GM12878 (cell line): ENCODE measurements at regions not wholly inside any gene's neighbourhood (a gene's known extent, or its start where the extent isn't known, plus 50 kb on each side); places are given as distances from the start of the nearest gene placed in this dataset.

ENCODE experiments used
- ATAC-seq: fragments of 200-7000 bp; cut with Tn5 transposase; 3 replicates; pipeline ENCODE4 v1.9.1; 2020; ENCODE audit warnings: mild to moderate bottlenecking, moderate library complexity
- BruUV-seq: library from RNA; stranded (reverse); fragments of 400-500 nt; replicated peaks from 2 replicates; lab custom pipeline; 2021; lab: Mats Ljungman, UMichigan
- CTCF ChIA-PET: fragments of 300-600 bp; sonication (Branson Sonifier 250); formaldehyde crosslinking; extraction: SDS; loops from one replicate; lab custom pipeline; 2021; ENCODE audit warnings: inconsistent platforms; lab: Yijun Ruan, JAX
- POLR2A ChIA-PET: fragments of 350-600 bp; formaldehyde crosslinking; extraction: SDS; loops from one replicate; lab custom pipeline; 2021; ENCODE audit warnings: inconsistent platforms; lab: Charles Lee
- RAD21 ChIA-PET: fragments of 300-600 bp; sonication (Branson Sonifier 250); formaldehyde crosslinking; loops from one replicate; lab custom pipeline; 2023; ENCODE audit warnings: antibody characterized with exemption; ENCODE audit not compliant: unreplicated experiment; lab: Charles Lee
- SMC1A ChIA-PET: fragments of 300-600 bp; sonication (Branson Sonifier 250); formaldehyde crosslinking; loops from one replicate; lab custom pipeline; 2023; ENCODE audit not compliant: unreplicated experiment, uncharacterized antibody; lab: Charles Lee
- DNase-seq: peaks from one replicate; pipeline ENCODE4 v3.0.0-alpha.2; 2011; ENCODE audit warnings: low read depth, low spot score
- FAIRE-seq: peaks from 3 replicates; lab custom pipeline; 2011; peaks lifted over from hg19 to GRCh38; lab: Jason Lieb, UNC
- H2AFZ ChIP-seq: 2 replicates; pipeline ENCODE4 v1.6.0; 2011; ENCODE audit warnings: low read depth, low read length, control low read depth; ENCODE audit not compliant: control insufficient read depth
- H3K27ac ChIP-seq: 2 replicates; pipeline ENCODE4 v1.5.1; 2011; ENCODE audit warnings: control low read depth; ENCODE audit not compliant: control insufficient read depth, insufficient read depth
- H3K27me3 ChIP-seq, 2 experiments: replicated peaks in 1 of 2; 2 replicates each; pipeline versions ENCODE4 v1.6.0 to v1.6.1; 2011; ENCODE audit warnings: low read length in 1 of 2; ENCODE audit not compliant: control insufficient read depth in 2 of 2, insufficient read depth in 2 of 2
- H3K36me3 ChIP-seq, 2 experiments: 2 replicates each; pipeline ENCODE4 v1.5.1; 2011; ENCODE audit warnings: low read length in 1 of 2; ENCODE audit not compliant: control insufficient read depth in 2 of 2, insufficient read depth in 2 of 2
- H3K4me1 ChIP-seq: 2 replicates; pipeline ENCODE4 v1.6.1; 2011; ENCODE audit warnings: mild to moderate bottlenecking, low read length, moderate library complexity, mixed read lengths; ENCODE audit not compliant: control insufficient read depth, insufficient read depth
- H3K4me2 ChIP-seq: 2 replicates; pipeline ENCODE4 v1.6.0; 2011; ENCODE audit warnings: control low read depth; ENCODE audit not compliant: control insufficient read depth, insufficient read depth
- H3K4me3 ChIP-seq: fragments of 200-600 bp; sonication (generic); 2 replicates; pipeline ENCODE4 v1.5.1; 2016
- H3K79me2 ChIP-seq: 2 replicates; pipeline ENCODE4 v1.6.0; 2011; ENCODE audit warnings: low read length; ENCODE audit not compliant: control insufficient read depth, insufficient read depth
- H3K9ac ChIP-seq: 2 replicates; pipeline ENCODE4 v1.8.0; 2011; ENCODE audit warnings: low read length, control low read depth, mixed read lengths; ENCODE audit not compliant: control insufficient read depth, insufficient read depth
- H3K9me3 ChIP-seq: replicated peaks from 3 replicates; pipeline ENCODE4 v1.5.1; 2011; ENCODE audit warnings: mild to moderate bottlenecking, low read length; ENCODE audit not compliant: control insufficient read depth, insufficient read depth
- H4K20me1 ChIP-seq: 2 replicates; pipeline ENCODE4 v1.6.0; 2011; ENCODE audit not compliant: control insufficient read depth, insufficient read depth
- CEBPB ChIP-seq, 2 experiments: fragments of 150-350 bp in 1 of 2; IDR thresholded peaks; 2 replicates each; pipeline ENCODE4 v1.6.1; 2012 to 2014; ENCODE audit warnings: low read depth in 2 of 2, low read length in 2 of 2, borderline replicate concordance in 1 of 2, inconsistent platforms in 1 of 2
- CHD2 ChIP-seq: IDR thresholded peaks from 2 replicates; pipeline ENCODE4 v1.6.1; 2011; ENCODE audit warnings: low read depth, low read length, improper control_type of control experiment, borderline replicate concordance
- CREB1 ChIP-seq: IDR thresholded peaks from 2 replicates; pipeline ENCODE4 v1.6.1; 2012; ENCODE audit warnings: low read depth, mild to moderate bottlenecking, inconsistent platforms
- CTCF ChIP-seq, 3 experiments: IDR thresholded peaks in 2 of 3; conservative IDR thresholded peaks in 1 of 3; 2 replicates each; pipeline ENCODE4 v1.5.1; 2011; ENCODE audit warnings: low read depth in 3 of 3, low read length in 3 of 3, mild to moderate bottlenecking in 3 of 3, control low read depth in 2 of 3, moderate library complexity in 2 of 3, inconsistent platforms in 1 of 3, mixed read lengths in 1 of 3; ENCODE audit not compliant: control insufficient read depth in 2 of 3, insufficient read depth in 1 of 3; ENCODE audit errors: extremely low read depth in 1 of 3
- IRF4 ChIP-seq: IDR thresholded peaks from 2 replicates; pipeline ENCODE4 v1.6.1; 2011; ENCODE audit warnings: low read depth, low read length
- POU2F2 ChIP-seq: IDR thresholded peaks from 3 replicates; pipeline ENCODE4 v1.6.1; 2011; ENCODE audit warnings: low read depth, mild to moderate bottlenecking, low read length, borderline replicate concordance
- REST ChIP-seq: IDR thresholded peaks from 2 replicates; pipeline ENCODE4 v1.6.1; 2012; ENCODE audit warnings: mild to moderate bottlenecking, low read depth, low read length
- SKIL ChIP-seq: fragments of 450-650 bp; IDR thresholded peaks from 2 replicates; pipeline ENCODE4 v1.6.1; 2017; ENCODE audit warnings: mild to moderate bottlenecking, low read depth, inconsistent platforms; ENCODE audit not compliant: poor library complexity, severe bottlenecking
- SMAD5 ChIP-seq: IDR thresholded peaks from 2 replicates; pipeline ENCODE4 v1.6.1; 2016; ENCODE audit warnings: antibody characterized with exemption, low read depth
- YBX1 ChIP-seq: fragments of 450-650 bp; IDR thresholded peaks from 2 replicates; pipeline ENCODE4 v1.6.1; 2016; ENCODE audit warnings: antibody characterized with exemption
- ZNF24 ChIP-seq: fragments of 450-650 bp; IDR thresholded peaks from 2 replicates; pipeline ENCODE4 v1.6.1; 2017; ENCODE audit warnings: antibody characterized with exemption, mild to moderate bottlenecking
- WGBS: methylation state at CpG from one replicate; pipeline ENCODE4 v1.1.6; 2016; ENCODE audit warnings: low lambda C conversion rate; ENCODE audit not compliant: insufficient replicate concordance, insufficient coverage; ENCODE audit errors: missing lambda C conversion rate; 5-methylcytosine and 5-hydroxymethylcytosine counted together
- in situ Hi-C: fragments of 300-500 bp; cut with MboI; formaldehyde crosslinking; loops from 9 replicates; pipeline ENCODE4 v1.14.3; 2018; ENCODE audit warnings: mixed read lengths
- intact Hi-C: fragments of 100-400 bp; cut with micrococcal nuclease; formaldehyde crosslinking; loops from one replicate; pipeline ENCODE4 v1.14.2; 2022; ENCODE audit not compliant: unreplicated experiment

GRCh38 chr6:81849248-81849647, 96.8 kb upstream of the TENT5A start:
- Histone ChIP-seq H3K4me3 (no peak overlapping the region), H3K27me3 (no peaks in the 10 kb centered on the region), H3K4me1 (no peaks in the 10 kb centered on the region), H3K9me3 (no peaks in the 10 kb centered on the region), H2AFZ (no peak overlapping the region), H3K9ac (no peak overlapping the region), H3K4me2 (no peak overlapping the region), H3K36me3 (no peaks in the 10 kb centered on the region), H3K27ac (no peak overlapping the region), H4K20me1 (no peaks in the 10 kb centered on the region), H3K79me2 (no peaks in the 10 kb centered on the region)
- 7% methylated on average over 4 of the region's 4 CpGs for WGBS
- in situ Hi-C loops (no loop called here), intact Hi-C loops (no loop called here)
- no peak for ATAC-seq
- ChIA-PET POLR2A (no interaction called here), RAD21 (no interaction called here), SMC1A (interaction anchor here (0.7 to 1.9 kb wide), 2 partner anchors 9 to 56 kb away, joined by 3 to 4 read pairs; no protein-coding TSS in a partner anchor), CTCF (no interaction called here)
- TF ChIP-seq REST, result no peak
- no peak for TF ChIP-seq POU2F2
- no peak for TF ChIP-seq CEBPB (IDR thresholded peaks at IDR 0.05; ENCODE audit: borderline replicate concordance in 1 of 2, low read depth in 2 of 2, low read length in 2 of 2)
- no peak for TF ChIP-seq IRF4
- TF ChIP-seq ZNF24, result no peak
- no peak for TF ChIP-seq SMAD5
- no peak for TF ChIP-seq CTCF (IDR thresholded peaks at IDR 0.05 in 2 of 3, conservative IDR thresholded peaks at IDR 0.05 in 1 of 3; ENCODE audit: control insufficient read depth in 2 of 3, extremely low read depth in 1 of 3, insufficient read depth in 1 of 3, low read depth in 3 of 3, low read length in 3 of 3)
- TF ChIP-seq CREB1, result no peak
- no peak for TF ChIP-seq YBX1
- no peak for TF ChIP-seq CHD2
- TF ChIP-seq SKIL, result no peak
- BruUV-seq, result no TSS peak
- FAIRE-seq, result no peak
- DNase-seq, result no peak
